GM19455 (cell line): ENCODE measurements at regions not wholly inside any gene's neighbourhood (a gene's known extent, or its start where the extent isn't known, plus 50 kb on each side); places are given as distances from the start of the nearest gene placed in this dataset.

Source experiments
- ATAC-seq: cut with Tn5 transposase; IDR thresholded peaks from one replicate; pipeline ENCODE4 v1.9.1; 2021; ENCODE audit not compliant: unreplicated experiment

DNA sequence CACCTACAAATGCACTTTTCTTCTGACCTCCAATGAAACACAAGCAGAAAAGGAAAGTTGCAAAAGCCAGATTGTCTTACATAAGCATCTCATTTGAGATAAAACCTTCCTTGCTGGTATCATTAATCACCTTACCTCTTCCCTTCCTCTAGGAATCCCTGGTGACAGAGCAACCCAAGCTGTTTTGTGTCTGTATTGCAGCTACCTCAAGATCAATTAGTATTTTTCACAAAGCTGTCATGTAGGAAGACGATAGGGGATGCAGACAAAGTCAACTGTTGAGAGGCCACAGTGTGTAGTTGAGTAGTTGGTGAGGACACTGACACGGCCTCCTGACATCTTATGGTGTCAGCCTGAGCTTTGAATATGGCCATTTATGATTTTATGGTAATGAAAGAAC lies 339.1 kb upstream of the SLC10A2 start:
- ATAC-seq = no peak

DNA sequence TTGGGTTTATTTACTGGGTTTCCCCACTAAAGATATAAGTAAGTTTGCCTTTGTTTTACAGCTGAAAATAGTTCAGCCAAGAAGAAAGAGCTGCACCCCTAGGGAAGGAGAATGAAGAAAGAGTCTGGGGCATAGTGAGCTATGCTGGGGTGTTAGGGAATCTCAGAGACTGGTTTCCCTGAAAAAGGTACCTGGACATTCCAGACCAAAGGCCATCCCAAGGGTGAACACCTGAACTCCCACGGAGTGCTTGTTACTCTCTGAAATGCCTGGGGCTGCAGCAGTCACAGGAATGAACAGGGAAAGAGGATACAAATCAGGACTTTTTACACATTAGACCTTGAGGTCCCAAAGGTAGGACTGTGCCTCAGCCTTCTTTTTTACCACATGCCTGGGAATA lies 337.6 kb upstream of the SLC10A2 start:
- no peak for ATAC-seq

DNA sequence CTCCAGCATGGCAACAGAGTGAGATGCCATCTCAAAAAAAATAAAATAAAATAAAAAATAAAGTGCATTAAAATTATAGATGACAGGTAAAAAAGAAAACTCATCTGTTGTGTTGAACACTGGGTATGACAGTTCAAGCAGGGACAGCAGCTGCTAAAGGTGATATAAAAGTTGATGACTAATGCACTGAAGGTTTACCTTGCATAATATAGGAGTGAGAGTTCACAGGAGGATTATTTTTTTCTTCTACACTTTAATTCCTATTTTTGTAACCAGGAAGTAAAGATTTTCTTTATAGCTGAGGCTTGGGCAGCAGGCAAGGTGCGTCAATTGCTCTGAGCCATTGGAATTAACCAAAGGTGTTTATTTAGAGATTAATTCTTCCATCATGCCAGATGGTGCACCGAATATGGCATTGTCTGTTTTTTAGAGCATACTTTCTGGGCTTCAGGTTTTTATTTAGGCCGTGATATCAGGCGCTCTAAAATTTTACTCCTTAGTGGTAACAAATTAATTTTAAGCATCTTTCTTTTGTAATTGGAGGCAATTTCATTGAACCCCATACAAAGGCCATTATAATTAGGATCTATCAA lies 337.0 kb upstream of the SLC10A2 start:
- no peak for ATAC-seq

DNA sequence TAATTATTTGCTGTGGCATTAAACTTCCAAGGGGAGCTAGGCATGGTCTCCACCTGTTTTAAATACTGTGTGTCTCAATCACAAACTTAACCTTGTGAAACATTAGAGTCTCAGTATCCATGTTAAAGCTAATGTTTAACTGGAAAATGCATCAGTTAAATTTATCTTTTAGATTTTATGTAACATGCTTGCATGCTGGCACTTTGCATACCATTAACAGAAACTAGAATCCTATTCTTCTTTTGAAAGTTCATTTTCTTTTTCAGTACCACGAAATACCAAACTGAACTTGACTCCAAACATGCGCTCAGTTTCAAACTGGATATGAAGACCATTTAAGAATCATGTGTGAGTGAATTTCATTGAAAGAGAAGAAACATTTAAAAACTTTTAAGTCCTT lies 328.9 kb upstream of the SLC10A2 start:
- ATAC-seq = no peak

DNA sequence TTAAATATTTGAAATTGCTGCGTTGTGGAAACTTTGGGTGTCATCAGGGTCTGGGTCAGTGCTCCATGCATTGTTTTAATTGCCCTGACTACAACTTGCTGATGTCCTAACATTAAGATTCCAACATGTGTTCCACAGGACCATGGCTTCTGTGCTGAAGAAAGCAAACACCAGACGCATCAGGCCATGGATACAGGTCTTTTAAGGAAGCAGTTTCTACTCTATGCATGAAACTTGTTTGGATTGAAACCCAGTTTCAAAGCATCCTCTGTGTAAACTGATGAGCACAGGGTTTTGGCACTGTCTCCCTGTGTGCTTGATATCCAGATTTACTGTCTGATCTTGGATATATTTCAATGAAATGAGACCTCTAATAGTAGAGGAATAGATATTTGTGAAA lies 328.4 kb upstream of the SLC10A2 start:
- no peak for ATAC-seq

DNA sequence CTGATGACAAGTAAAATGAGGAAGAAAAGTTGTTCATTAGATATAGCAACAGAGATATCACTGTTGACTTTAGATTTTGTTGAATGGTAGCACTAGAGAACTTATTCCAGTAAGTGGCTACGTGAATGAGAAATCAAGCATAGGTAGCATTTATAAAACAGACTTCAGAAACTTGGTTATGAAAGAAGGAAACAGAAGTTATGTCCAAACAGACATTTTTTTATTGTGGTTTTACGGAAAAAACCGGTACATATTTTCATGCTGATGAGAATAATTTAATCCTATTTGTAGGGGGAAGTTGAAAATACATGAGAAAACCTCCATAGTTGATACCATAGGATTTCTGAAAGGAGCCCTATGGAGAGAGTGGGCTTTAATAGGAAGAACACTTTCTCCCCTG lies 325.7 kb upstream of the SLC10A2 start:
- no peak for ATAC-seq

DNA sequence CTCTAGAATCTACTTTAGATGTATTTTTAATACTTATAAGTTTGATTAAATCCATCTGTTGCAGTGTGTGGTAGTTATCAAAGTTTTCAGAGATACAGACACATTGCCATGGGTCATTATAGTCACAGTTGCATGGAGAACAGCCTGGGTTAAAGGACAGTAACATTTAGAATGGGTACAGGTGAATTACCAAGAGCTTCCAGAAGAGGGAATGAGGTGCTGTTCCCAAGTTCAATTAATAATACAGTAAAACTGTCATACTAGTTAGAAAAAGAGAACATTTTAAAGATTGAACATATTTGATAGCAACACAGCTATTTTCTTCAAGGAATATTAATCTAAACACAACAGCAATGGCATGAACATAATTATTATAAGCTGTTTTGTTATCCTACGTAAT lies 322.6 kb upstream of the SLC10A2 start:
- no peak for ATAC-seq

DNA sequence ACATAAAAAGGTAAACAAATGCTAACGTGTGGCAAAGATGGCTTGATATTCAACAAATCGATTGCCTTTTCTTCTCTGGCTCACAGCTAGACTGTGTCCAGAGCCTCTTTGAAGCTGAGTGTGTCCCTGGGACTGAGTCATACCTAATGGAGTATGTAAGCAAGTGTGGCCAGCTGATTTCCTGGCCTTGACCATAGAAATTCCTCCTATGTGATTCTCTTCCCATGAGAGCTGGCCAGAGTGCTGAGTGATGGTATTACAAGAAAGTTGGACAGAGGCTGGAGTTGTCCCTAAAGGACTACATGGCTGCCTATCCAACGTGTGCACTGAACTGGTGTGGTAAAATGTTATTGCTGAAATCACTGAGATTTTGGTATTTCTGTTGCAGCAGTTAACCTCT lies 320.1 kb upstream of the SLC10A2 start:
- ATAC-seq = no peak

DNA sequence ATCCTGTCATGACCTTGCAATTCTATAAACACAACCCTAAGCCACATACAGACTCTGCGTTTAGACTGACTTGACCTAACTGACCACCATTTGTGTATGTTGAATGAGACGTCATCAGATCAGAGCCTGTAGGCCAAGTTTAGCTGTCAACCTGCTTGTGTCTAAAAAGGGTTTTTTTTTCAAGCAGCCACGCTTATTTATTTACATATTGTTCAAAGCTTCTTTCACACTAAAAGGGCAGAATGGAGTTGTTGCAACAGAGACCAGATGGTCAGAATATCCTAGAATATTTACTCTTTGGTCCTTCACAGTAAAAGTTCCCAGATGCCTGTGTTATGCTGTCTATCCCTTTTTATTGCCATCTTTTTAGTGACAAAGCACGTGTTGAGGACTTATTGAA lies 307.7 kb upstream of the SLC10A2 start:
- ATAC-seq = no peak

DNA sequence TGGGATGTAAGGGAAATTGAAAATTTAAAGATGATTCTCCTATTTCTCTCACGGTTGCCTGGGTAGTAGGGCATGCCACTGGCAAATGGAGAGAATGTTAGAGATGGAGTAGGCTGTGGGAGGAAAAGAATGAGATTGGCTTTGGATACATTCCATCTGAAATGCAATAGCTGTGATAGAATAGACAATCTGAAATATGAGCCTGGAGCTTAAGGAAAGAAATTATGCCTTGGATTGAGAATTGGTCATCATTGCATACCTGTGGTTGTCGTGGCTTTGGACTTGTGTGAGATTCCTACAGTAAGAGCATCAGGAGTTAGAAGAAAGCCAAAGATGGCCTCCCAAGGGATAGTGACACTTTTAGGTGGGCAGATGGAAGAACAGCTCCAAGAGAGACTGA lies 305.1 kb upstream of the SLC10A2 start:
- ATAC-seq = no peak

DNA sequence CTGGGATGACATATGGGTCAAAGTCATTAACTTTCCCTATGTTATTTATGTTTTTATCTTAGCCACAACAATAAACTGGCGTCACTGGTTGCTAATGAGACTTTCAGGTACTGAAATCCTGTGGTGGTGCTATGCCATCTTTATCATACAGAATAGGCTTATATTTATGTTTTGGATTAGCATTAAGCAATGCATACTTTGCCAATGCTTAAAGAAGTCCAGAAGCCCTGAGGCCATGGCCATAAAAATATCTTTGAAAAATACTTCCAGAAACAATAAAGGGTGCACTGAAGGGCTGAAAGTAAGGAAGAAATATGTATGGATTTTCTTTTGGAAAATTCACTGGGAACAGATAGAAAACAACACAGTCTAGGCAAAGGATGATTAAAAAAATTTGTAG lies 304.6 kb upstream of the SLC10A2 start:
- no peak for ATAC-seq

DNA sequence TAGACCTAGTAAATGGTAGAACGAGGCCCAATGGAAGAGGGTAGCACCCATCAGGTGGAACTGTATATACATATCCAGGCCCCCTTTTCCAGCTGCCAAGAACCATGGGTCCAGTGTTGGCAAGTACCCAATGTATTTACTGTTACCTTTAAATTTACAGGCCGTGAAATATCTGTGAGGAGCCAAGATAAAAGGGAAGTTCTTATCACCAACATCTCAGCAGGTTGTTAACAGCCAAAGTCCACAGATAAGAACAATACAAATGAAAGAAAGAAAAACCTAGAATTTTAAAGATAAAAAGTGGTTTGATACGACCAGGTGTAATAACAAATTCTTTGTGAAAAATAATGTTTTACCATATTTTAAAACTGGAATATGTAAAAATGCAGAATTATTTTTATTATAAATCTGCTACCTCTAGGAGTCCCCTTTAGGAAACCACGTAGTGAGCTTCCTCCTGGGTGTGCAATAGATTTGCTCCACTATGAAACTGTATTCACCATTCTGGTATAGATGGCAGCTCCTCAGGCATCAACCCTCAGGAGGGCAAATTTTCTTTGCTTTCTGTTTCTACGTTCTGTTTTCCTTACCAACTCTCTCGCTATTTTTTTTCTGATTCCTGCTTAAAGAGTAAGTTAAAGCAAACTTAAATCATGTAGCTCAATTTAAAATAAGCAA lies 292.2 kb upstream of the SLC10A2 start:
- ATAC-seq = no peak

DNA sequence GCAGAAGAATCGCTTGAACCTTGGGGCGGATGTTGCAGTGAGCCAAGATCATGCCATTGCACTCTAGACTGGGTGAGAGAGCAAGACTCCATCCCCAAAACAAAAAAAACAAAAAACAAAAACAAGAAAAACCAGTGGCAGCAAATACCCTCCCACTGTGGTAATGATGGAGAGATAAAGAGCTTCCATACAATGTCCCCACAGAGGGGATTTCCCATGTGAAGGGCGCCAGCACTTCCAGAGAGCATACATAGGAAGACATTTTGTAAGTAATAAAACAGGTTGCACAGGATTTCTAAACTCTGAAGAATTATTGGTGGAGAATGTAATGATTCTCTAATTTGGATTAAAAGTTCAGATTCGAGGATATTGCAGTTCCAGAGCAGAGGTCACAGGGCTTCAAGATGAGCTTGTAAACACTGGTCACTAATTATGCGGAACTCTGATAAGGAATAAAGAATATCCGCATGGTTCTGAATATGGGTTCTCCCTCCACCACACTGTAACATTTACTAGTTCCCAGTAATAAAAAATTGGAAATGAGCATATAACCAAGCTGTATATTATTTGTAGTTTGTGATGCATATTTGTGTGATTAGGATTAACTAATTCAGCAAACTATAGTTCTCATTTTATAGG lies 290.1 kb upstream of the SLC10A2 start:
- no peak for ATAC-seq

DNA sequence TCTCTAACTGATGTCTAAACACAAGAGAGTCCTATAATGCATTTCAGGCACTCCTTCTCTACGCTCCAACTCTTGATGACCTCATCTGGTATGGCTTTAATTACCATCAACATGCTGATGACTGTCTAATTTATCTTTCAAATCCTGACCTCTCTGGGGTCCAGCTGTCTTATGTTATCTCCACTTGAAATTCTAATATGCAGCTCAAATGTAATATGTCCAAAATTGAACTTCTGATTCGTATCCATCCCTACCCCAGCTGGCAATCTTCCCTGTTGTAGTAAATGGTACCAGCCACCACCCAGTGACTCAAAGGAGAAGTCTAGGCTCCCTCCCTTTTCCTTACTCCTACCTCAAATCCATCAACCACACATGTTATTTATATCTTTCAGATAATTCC lies 288.0 kb upstream of the SLC10A2 start:
- no peak for ATAC-seq

DNA sequence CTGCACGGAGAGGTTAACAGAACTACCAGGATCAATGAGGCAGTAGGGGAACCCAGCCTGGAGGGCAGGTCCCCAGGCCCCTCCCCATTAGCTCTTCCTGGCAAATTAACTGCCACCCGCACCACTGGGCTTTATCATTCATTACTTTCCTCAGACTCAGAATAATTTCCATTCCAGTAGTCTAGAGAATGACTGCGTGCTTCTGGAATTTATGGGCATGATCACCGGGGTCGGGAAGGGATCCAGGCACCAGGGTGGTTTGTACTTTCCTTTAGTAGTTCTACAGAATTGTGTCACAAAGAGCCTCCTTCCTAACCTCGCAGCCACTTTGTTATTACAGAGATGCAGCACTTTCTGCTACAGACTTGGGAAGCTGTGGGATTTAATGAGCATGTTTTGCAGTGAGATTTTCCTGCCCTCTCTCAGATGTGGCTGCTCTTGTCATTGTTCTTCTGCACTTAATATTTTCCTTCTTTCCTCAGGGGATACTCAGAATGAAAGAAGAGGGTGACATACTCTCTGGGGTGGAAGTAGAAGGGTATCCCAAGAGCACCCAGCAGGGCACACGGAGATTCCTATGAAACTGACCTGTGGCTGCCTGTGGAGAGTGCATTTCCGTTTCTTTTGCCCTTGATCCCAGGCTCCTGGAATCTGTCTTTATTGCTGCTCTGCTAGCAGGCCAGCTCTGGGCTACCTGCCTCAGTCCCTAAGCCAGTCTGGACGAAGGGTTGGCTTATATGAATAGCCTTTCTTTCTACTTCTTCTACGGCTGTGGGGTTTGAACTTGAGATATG lies 285.0 kb upstream of the SLC10A2 start:
- ATAC-seq = no peak

DNA sequence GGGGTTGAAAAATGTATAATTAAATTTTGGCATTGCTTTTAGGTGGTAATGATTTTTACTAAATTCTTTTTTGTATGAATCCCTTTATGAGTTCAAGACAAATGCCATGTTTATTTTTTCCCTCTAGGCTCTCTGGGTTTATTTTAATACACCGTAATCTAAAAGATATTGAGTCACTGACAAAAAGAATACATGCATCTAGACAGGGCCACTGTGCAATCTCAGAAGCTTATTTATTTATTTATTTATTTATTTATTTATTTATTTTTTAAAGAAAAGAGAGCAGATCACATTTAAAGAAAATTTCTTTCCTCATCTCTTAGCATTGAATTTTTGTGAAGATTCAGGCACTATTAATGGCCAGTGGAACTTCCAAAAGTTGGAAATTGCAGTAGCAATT lies 283.9 kb upstream of the SLC10A2 start:
- no peak for ATAC-seq

DNA sequence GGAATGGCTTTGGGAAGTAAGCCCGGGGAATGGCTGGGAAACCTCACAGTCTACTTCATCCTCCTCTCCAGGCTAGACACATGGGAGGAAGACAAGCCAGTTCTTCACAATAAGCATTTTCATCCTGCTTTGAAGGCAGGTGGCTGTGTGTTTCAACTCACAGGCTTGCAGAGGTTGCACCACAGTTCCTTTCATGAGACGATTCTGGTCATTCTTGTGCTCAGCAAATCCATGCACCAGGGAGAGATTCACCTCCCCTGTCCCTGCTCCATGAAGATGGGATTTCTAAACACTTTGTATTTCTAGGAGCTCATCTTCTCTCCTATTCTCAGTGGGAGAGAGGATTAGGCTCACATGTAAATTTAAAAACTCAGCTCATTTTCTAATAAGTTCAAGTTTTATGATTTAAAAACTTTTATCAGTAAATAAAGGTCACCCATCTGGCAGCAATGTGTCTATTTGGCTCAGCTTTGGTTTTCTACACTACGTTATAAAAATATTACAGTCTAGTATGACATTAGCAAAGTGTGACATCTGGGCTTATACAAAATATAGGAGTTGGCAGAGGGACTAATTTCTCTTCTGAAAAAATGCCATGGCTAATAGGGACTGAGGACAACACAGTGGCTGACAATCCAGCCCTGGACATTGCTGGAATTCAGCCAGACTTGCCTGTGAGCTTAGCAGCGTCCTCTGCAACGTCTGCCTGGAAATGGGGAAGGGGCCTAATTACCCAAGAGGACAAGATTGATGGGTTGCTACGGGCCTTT lies 283.2 kb upstream of the SLC10A2 start:
- no peak for ATAC-seq

DNA sequence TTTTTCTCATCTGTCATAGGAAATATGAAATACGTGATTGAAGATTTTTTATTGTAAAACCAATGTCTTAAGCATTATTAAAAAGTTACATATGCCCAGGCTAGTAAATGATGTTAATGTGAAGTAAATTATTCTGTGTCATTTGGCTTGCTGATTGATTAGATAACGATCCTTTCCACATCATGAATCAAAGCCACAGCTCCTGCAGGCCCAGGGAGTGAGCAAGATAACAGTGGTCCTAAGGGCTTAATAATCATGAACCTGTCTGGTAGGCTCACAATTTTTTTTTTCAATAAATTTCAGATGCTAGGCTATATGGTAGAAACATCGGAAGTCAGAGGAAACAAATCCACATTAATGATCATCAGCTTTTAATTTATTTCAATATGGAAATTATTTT lies 269.0 kb upstream of the SLC10A2 start:
- ATAC-seq = no peak

DNA sequence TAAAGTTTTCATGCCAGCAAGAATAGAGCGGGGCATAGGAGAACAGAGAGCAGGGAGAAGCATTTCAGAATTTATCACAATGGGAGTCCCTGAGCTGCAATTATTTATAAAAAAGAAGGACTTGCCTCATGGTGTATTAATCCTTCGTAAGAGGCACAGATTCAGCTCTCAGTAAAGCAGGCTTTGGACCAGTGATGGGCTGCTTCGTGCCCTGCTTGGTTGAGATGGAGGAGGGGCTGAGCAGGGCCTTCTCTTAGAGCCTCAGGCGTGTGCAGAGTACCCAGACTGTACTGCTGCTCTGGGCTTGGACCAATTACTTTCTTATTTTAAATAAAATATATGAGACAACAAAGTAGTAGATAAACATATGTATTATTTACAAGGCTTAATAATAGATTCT lies 265.7 kb upstream of the SLC10A2 start:
- ATAC-seq = no peak

DNA sequence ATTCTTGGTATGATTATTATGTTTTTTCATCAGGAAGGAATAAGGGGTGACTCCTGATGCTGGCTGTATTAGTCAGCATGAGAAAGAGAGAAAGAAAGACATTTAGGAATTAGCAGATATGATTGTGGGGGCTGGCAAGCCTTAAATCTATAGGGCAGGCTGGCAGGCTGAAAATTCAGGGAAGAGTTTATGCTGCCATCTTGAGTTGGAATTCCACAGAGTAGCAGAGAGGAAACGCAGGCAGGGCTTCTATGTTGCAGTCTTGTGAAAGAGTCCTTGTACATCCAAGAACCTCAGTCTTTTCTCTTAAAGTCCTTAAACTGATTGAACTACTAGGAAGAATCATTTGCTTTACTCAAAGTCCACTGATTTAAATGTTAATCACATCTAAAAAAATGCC lies 262.7 kb upstream of the SLC10A2 start:
- no peak for ATAC-seq

DNA sequence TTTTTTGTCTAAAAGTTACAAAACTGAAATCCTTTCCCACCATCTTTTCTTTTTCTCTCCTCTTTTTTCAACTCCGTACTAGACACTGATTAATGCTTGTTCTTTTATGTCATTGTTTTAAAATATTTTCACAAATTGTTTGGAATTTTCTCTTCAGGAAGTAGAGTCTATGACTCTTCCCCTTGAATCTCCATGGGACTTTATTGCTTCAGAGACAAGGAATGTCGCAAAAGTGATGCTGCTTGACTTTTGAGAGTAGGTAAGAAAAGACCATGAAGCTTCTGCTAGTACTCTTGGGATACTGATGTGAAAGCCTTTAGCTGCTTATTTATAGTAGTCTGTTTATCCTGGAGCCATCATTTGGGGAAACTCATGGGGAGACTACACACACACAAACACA lies 260.1 kb upstream of the SLC10A2 start:
- ATAC-seq = no peak
